ENCODE measurements at regions not wholly inside any gene's neighbourhood (a gene's known extent, or its start where the extent isn't known, plus 50 kb on each side); places are given as distances from the start of the nearest gene placed in this dataset.

DNA sequence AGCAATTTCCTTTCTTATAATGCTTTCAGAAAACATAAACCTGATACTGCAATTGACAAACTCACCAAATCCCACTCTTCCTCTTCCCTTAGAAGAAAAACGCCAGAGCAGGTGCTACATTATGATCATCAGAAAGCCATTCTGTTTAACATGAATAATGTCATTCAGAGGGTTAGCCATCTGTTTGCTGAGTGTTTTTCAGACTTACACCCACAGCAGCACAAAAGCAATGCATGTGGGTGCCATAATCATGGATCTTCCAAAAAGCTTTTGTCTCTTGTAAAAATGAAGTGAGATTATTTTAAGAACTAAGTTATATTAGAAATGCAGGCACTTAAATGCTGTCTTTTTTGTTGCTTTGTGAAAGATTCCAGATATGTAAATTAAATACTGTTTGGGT lies 204.6 kb upstream of the TMPRSS15 start:
- no peak overlapping the region for H3K27ac Mint-ChIP-seq
- H3K4me1 ChIP-seq (ENCODE audit: control insufficient read depth, insufficient read depth, low read length): no peaks in the 10 kb centered on the region
- no peaks in the 10 kb centered on the region for H3K9me3 Mint-ChIP-seq
- H3K36me3 Mint-ChIP-seq (ENCODE audit: low read depth): no peaks in the 10 kb centered on the region
- H3K9me3 ChIP-seq (ENCODE audit: control insufficient read depth, low read length): no peaks in the 10 kb centered on the region
- TF ChIP-seq CTCF (conservative IDR thresholded peaks at IDR 0.05): no peak
- H3K36me3 ChIP-seq (ENCODE audit: control insufficient read depth, insufficient read depth, low read length): no peaks in the 10 kb centered on the region
- no peaks in the 10 kb centered on the region for H3K27me3 Mint-ChIP-seq (ENCODE audit: insufficient read depth)
- H3K4me3 Mint-ChIP-seq: no peak overlapping the region
- H3K4me3 ChIP-seq (ENCODE audit: low read length): no peak overlapping the region
- DNase-seq: no peak
- H3K27ac ChIP-seq (ENCODE audit: low read depth, low read length): no peak overlapping the region
- no peaks in the 10 kb centered on the region for H3K27me3 ChIP-seq (ENCODE audit: control insufficient read depth, insufficient read depth, low read length, poor library complexity, severe bottlenecking)
- 83 to 100% methylated on average over 1 of the region's 1 CpG for WGBS, 2 experiments (ENCODE audit: insufficient coverage in 1 of 2, insufficient read length in 1 of 2)
- H3K4me1 Mint-ChIP-seq: no peaks in the 10 kb centered on the region
- no peak overlapping the region for H3K9ac ChIP-seq (ENCODE audit: extremely low read depth, low read length, poor library complexity, severe bottlenecking)

GRCh38 chr21:18614303-18614702 lies 210.7 kb upstream of the TMPRSS15 start:
- H3K36me3 Mint-ChIP-seq (ENCODE audit: low read depth): no peaks in the 10 kb centered on the region
- no peaks in the 10 kb centered on the region for H3K4me1 ChIP-seq (ENCODE audit: control insufficient read depth, insufficient read depth, low read length)
- no peaks in the 10 kb centered on the region for H3K27me3 ChIP-seq (ENCODE audit: control insufficient read depth, insufficient read depth, low read length, poor library complexity, severe bottlenecking)
- H3K9ac ChIP-seq (ENCODE audit: extremely low read depth, low read length, poor library complexity, severe bottlenecking): no peak overlapping the region
- no peak overlapping the region for H3K27ac Mint-ChIP-seq
- H3K9me3 ChIP-seq (ENCODE audit: control insufficient read depth, low read length): no peaks in the 10 kb centered on the region
- H3K27me3 Mint-ChIP-seq (ENCODE audit: insufficient read depth): no peaks in the 10 kb centered on the region
- WGBS, 2 experiments (ENCODE audit: insufficient coverage in 1 of 2, insufficient read length in 1 of 2): 81 to 88% methylated on average over 2 to 3 of the region's 3 CpGs
- TF ChIP-seq CTCF (conservative IDR thresholded peaks at IDR 0.05): no peak
- H3K4me3 Mint-ChIP-seq: no peak overlapping the region
- H3K4me3 ChIP-seq (ENCODE audit: low read length): no peak overlapping the region
- DNase-seq: no peak
- H3K4me1 Mint-ChIP-seq: no peaks in the 10 kb centered on the region
- H3K36me3 ChIP-seq (ENCODE audit: control insufficient read depth, insufficient read depth, low read length): no peaks in the 10 kb centered on the region
- no peaks in the 10 kb centered on the region for H3K9me3 Mint-ChIP-seq
- H3K27ac ChIP-seq (ENCODE audit: low read depth, low read length): no peak overlapping the region

- H3K36me3 ChIP-seq (ENCODE audit: control insufficient read depth, insufficient read depth, low read length): no peaks in the 10 kb centered on the region
- H3K4me3 ChIP-seq (ENCODE audit: low read length): no peak overlapping the region
- H3K9ac ChIP-seq (ENCODE audit: extremely low read depth, low read length, poor library complexity, severe bottlenecking): no peak overlapping the region
- no peaks in the 10 kb centered on the region for H3K36me3 Mint-ChIP-seq (ENCODE audit: low read depth)
- H3K27ac ChIP-seq (ENCODE audit: low read depth, low read length): no peak overlapping the region
- 71 to 83% methylated on average over 2 to 3 of the region's 3 CpGs for WGBS, 2 experiments (ENCODE audit: insufficient coverage in 1 of 2, insufficient read length in 1 of 2)
- no peaks in the 10 kb centered on the region for H3K27me3 Mint-ChIP-seq (ENCODE audit: insufficient read depth)
- H3K4me3 Mint-ChIP-seq: no peak overlapping the region
- no peak overlapping the region for H3K27ac Mint-ChIP-seq
- DNase-seq: no peak
- no peak for TF ChIP-seq CTCF (conservative IDR thresholded peaks at IDR 0.05)
- no peaks in the 10 kb centered on the region for H3K27me3 ChIP-seq (ENCODE audit: control insufficient read depth, insufficient read depth, low read length, poor library complexity, severe bottlenecking)
- H3K4me1 ChIP-seq (ENCODE audit: control insufficient read depth, insufficient read depth, low read length): no peaks in the 10 kb centered on the region
- H3K9me3 Mint-ChIP-seq: no peaks in the 10 kb centered on the region
- H3K4me1 Mint-ChIP-seq: peaks cover 2% of the 10 kb centered on the region
- no peaks in the 10 kb centered on the region for H3K9me3 ChIP-seq (ENCODE audit: control insufficient read depth, low read length)
Measured at GRCh38 chr21:18617291-18617690, 213.7 kb upstream of the TMPRSS15 start.

All from endodermal cell (in vitro differentiated cells).